ENCODE measurements at regions not wholly inside any gene's neighbourhood (a gene's known extent, or its start where the extent isn't known, plus 50 kb on each side); places are given as distances from the start of the nearest gene placed in this dataset.

- Histone ChIP-seq H3T11ph (ENCODE audit: low read length) (no peak overlapping the region), H3K27ac (ENCODE audit: insufficient read length, low read depth, low read length) (no peak overlapping the region), H3K79me2 (ENCODE audit: insufficient read depth, low read length) (no peaks in the 10 kb centered on the region), H3K23ac (ENCODE audit: insufficient read length, low read depth, low read length) (no peak overlapping the region), H3K56ac (ENCODE audit: insufficient read length, low read depth, low read length) (no peak overlapping the region), H2BK5ac (ENCODE audit: insufficient read length, low read length) (no peak overlapping the region), H2BK120ac (ENCODE audit: low read depth, low read length, poor library complexity, severe bottlenecking) (no peak overlapping the region), H2BK12ac (ENCODE audit: insufficient read length, low read depth, low read length) (no peak overlapping the region), H3K14ac (ENCODE audit: insufficient read depth, low read length) (no peak overlapping the region), H2BK20ac (ENCODE audit: low read depth, low read length, poor library complexity, severe bottlenecking) (no peak overlapping the region), H3K23me2 (ENCODE audit: insufficient read length, low read depth, low read length, poor library complexity, severe bottlenecking) (no peaks in the 10 kb centered on the region), H2BK15ac (ENCODE audit: low read depth, low read length) (no peak overlapping the region), H4K5ac (ENCODE audit: insufficient read length, low read depth, low read length) (no peak overlapping the region), H3K9ac (ENCODE audit: extremely low read depth, insufficient read length, low read length) (no peak overlapping the region), H3K4me1 (ENCODE audit: insufficient read depth, low read length) (peaks cover 2% of the 10 kb centered on the region; the same call in 1 of the 2 replicates), H2AK5ac (ENCODE audit: insufficient read length, low read length) (no peak overlapping the region), H4K20me1 (ENCODE audit: control insufficient read depth, insufficient read depth, insufficient read length) (no peaks in the 10 kb centered on the region), H3K79me1 (ENCODE audit: insufficient read depth, low read depth, low read length, poor library complexity, severe bottlenecking) (no peaks in the 10 kb centered on the region), H2AFZ (ENCODE audit: low read length) (no peak overlapping the region), H3K4me2 (ENCODE audit: insufficient read depth, insufficient read length, low read length) (no peak overlapping the region), H4K91ac (ENCODE audit: insufficient read length, low read depth, low read length) (no peak overlapping the region), H3K27me3 (ENCODE audit: insufficient read depth, low read length) (no peaks in the 10 kb centered on the region), H3K9me3 (ENCODE audit: control insufficient read depth, low read depth, low read length) (no peaks in the 10 kb centered on the region), H3K4ac (ENCODE audit: low read depth, low read length) (no peak overlapping the region), H4K8ac (replicated peaks; ENCODE audit: insufficient read length, low read depth, low read length) (no peak overlapping the region), H3K18ac (ENCODE audit: insufficient read length, low read depth, low read length) (no peak overlapping the region)
- Mint-ChIP-seq H3K36me3 (ENCODE audit: insufficient read depth in 1 of 3, low read depth in 3 of 3) (0 out of 7 replicates have a peak, but pooled peaks cover 0 to 6% (median 0%) of the 10 kb centered on the region in 3 experiments), H3K4me3 (no peak overlapping the region), H3K27ac (no peak overlapping the region), H3K27me3 (ENCODE audit: low read depth) (peaks cover 21% of the 10 kb centered on the region), H3K9me3 (no peaks in the 10 kb centered on the region; a peak in 1 of 5 replicates), H3K4me1 (peaks cover 30 to 33% of the 10 kb centered on the region in 2 experiments)
- WGBS (ENCODE audit: extremely low coverage, insufficient read length, low lambda C conversion rate) = no CpG with 5 or more reads among the region's 2 CpGs
- no peak for DNase-seq
- no peak for TF ChIP-seq CTCF (conservative IDR thresholded peaks at IDR 0.05)
Measured at GRCh38 chr12:113559466-113559865, 87.8 kb upstream of the LHX5 start.

Data from H9 (cell line).